HepG2 (cell line): ENCODE measurements at regions not wholly inside any gene's neighbourhood (a gene's known extent, or its start where the extent isn't known, plus 50 kb on each side); places are given as distances from the start of the nearest gene placed in this dataset.

Source experiments
- ARID3A ChIP-seq: IDR thresholded peaks from 2 replicates; pipeline ENCODE4 v1.6.1; 2012; ENCODE audit warnings: low read depth, low read length, improper control_type of control experiment
- GTF3A ChIP-seq: sonication (generic); formaldehyde crosslinking; conservative IDR thresholded peaks from 2 replicates; pipeline ENCODE4 v1.4.0; 2020; ENCODE audit warnings: mild to moderate bottlenecking, missing genetic modification reagents
- IRF2 ChIP-seq: IDR thresholded peaks from 2 replicates; pipeline ENCODE4 v1.6.1; 2018; ENCODE audit warnings: missing genetic modification reagents, missing compliant biosample characterization
- MAF1 ChIP-seq: sonication (generic); formaldehyde crosslinking; IDR thresholded peaks from 2 replicates; pipeline ENCODE4 v1.5.0; 2020; ENCODE audit warnings: missing genetic modification reagents, borderline replicate concordance
- MBD4 ChIP-seq: IDR thresholded peaks from 2 replicates; pipeline ENCODE4 v1.6.1; 2012; ENCODE audit warnings: low read length, inconsistent platforms, borderline replicate concordance
- MEIS1 ChIP-seq: sonication (generic); formaldehyde crosslinking; IDR thresholded peaks from 2 replicates; pipeline ENCODE4 v1.9.0; 2021; ENCODE audit warnings: mild to moderate bottlenecking, missing genetic modification reagents, moderate library complexity, borderline replicate concordance
- MIXL1 ChIP-seq: IDR thresholded peaks from 2 replicates; pipeline ENCODE4 v1.6.1; 2016
- NONO ChIP-seq, 2 experiments: fragments of 450-650 bp in 1 of 2; sonication (generic) in 1 of 2; formaldehyde crosslinking in 1 of 2; IDR thresholded peaks in 1 of 2; conservative IDR thresholded peaks in 1 of 2; 2 replicates each; pipeline versions ENCODE4 v1.6.1 to v1.8.0; 2017 to 2022; ENCODE audit warnings: mild to moderate bottlenecking in 1 of 2, missing genetic modification reagents in 1 of 2, moderate library complexity in 1 of 2
- NRL ChIP-seq: sonication (generic); formaldehyde crosslinking; IDR thresholded peaks from 2 replicates; pipeline ENCODE4 v1.5.0; 2020; ENCODE audit warnings: missing genetic modification reagents, mild to moderate bottlenecking, moderate library complexity, borderline replicate concordance
- PREB ChIP-seq: sonication (generic); formaldehyde crosslinking; IDR thresholded peaks from 2 replicates; pipeline ENCODE4 v1.4.0; 2020; ENCODE audit warnings: missing genetic modification reagents
- PRPF4 ChIP-seq: fragments of 200-400 bp; formaldehyde crosslinking; IDR thresholded peaks from 2 replicates; pipeline ENCODE4 v1.6.1; 2016; ENCODE audit warnings: low read length, low read depth; ENCODE audit not compliant: poor library complexity, severe bottlenecking
- RFX1 ChIP-seq: fragments of 450-650 bp; IDR thresholded peaks from 2 replicates; pipeline ENCODE4 v1.6.1; 2017
- SNAI1 ChIP-seq: sonication (generic); formaldehyde crosslinking; IDR thresholded peaks from 2 replicates; pipeline ENCODE4 v1.5.0; 2020; ENCODE audit warnings: mild to moderate bottlenecking, missing genetic modification reagents, borderline replicate concordance
- SP140L ChIP-seq: sonication (generic); formaldehyde crosslinking; IDR thresholded peaks from 2 replicates; pipeline ENCODE4 v1.4.0; 2020; ENCODE audit warnings: missing genetic modification reagents, borderline replicate concordance
- WIZ ChIP-seq: sonication (generic); formaldehyde crosslinking; IDR thresholded peaks from 2 replicates; pipeline ENCODE4 v1.5.1; 2020; ENCODE audit warnings: mild to moderate bottlenecking, missing genetic modification reagents
- ZNF160 ChIP-seq: sonication (generic); formaldehyde crosslinking; IDR thresholded peaks from 2 replicates; pipeline ENCODE4 v1.8.0; 2022; ENCODE audit warnings: mild to moderate bottlenecking, inconsistent platforms, missing genetic modification reagents
- ZNF263 ChIP-seq: sonication (generic); formaldehyde crosslinking; IDR thresholded peaks from 2 replicates; pipeline ENCODE4 v1.4.0; 2020; ENCODE audit warnings: missing genetic modification reagents
- ZNF510 ChIP-seq: sonication (generic); formaldehyde crosslinking; IDR thresholded peaks from 2 replicates; pipeline ENCODE4 v1.4.0; 2020; ENCODE audit warnings: low read depth, mild to moderate bottlenecking, missing genetic modification reagents
- ZNF83 ChIP-seq: sonication (generic); formaldehyde crosslinking; IDR thresholded peaks from 2 replicates; pipeline ENCODE4 v1.4.0; 2020; ENCODE audit warnings: missing genetic modification reagents, mild to moderate bottlenecking, borderline replicate concordance
- ZNF850 ChIP-seq: sonication (generic); formaldehyde crosslinking; conservative IDR thresholded peaks from 2 replicates; pipeline ENCODE4 v1.9.0; 2021; ENCODE audit warnings: mild to moderate bottlenecking, missing genetic modification reagents

GRCh38 chr17:70677783-70678647 lies 508.7 kb downstream of the KCNJ2 start (continued):
- TF ChIP-seq MBD4 (no peak), PRPF4 (no peak), ZNF263 (no peak), MIXL1 (CRISPR knock-in tag) (peak; percentile 85), MEIS1 (CRISPR knock-in tag) (no peak), GTF3A (CRISPR knock-in tag) (no peak), ZNF83 (CRISPR knock-in tag) (no peak), ZNF160 (CRISPR knock-in tag) (0 out of 2 replicates have a peak, but pooled peaks have one; percentile 36), NRL (no peak), NONO (IDR thresholded peaks at IDR 0.05) (no peak), NONO (CRISPR knock-in tag; conservative IDR thresholded peaks at IDR 0.05) (peak; percentile 83), MAF1 (no peak), SNAI1 (no peak), RFX1 (no peak), ZNF510 (CRISPR knock-in tag) (no peak), WIZ (CRISPR knock-in tag) (peak; percentile 44; the same call in 1 of the 2 replicates), ARID3A (peak; percentile 87), ZNF850 (CRISPR knock-in tag) (no peak), IRF2 (CRISPR knock-in tag) (peak; percentile 65; the same call in 1 of the 2 replicates), PREB (CRISPR knock-in tag) (no peak), SP140L (CRISPR knock-in tag) (0 out of 2 replicates have a peak, but pooled peaks have one; percentile 79)
